ENCODE measurements at regions not wholly inside any gene's neighbourhood (a gene's known extent, or its start where the extent isn't known, plus 50 kb on each side); places are given as distances from the start of the nearest gene placed in this dataset.
"Not testable (repeated sequence)": the region's sequence is repeated elsewhere in the genome, so short reads cannot be mapped to it uniquely, and the experiment has no call there.

- no peak for DNase-seq
Observed at GRCh38 chr7:64469673-64470072, 93.2 kb downstream of the ZNF680 start.

DNA sequence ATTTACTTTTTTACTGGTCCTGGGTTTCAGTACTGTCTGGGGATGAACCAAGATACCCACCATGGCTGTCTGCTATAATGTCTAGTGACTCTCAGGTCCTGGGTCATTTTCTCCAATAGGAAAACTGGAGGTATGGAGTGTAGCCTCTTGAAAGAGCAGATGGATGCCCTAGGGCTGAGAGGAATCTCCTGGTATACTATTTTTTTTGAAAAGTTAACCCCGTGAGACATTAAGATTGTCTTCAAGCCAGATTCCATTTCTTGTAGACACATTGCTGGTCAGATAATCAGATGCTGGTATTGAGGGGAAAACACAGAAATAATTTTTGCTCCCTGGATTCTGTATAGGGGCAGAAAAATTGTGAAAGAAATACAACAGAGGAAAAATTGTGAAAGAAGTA, 97.3 kb downstream of the ZNF680 start:
- DNase-seq = no peak

DNA sequence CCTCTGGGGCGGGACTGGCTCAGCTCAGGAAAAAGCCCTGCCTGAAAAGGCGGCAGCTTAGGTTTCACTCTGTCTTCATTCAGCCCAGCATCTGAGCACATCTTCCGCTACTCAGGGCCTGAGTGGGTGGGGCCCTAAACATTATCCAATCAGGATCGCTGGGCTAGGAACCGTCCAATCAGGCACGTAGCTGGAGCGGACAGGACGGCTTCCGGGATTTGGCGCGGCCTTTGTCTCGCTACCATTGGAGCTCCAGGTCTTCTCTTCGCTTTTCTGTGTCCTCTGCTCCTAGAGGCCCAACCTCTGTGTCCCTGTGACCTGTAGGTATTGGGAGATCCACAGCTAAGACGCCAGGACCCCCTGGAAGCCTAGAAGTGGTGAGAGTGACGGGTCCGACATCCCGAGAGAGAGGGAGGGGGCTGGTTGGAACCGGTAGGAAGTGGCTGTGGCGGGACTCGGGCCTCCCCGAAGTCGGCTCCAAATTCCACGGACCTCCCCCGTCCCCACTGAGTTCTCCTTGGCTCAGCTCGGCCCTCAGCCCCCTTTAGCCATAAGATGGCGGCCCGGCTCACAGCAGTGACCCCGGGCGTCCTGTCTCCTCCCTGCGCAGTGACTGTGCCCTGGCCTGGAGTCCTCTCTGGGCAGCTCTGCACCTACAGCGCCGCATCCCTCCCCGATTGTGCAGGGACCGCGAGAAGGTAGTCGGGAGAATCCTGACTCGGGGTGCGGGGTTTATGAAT, 99.1 kb downstream of the ZNF680 start:
- peak; percentile 57 for DNase-seq

GRCh38 chr7:64459858-64460257, 103.0 kb downstream of the ZNF680 start:
- DNase-seq = not testable (repeated sequence)

DNA sequence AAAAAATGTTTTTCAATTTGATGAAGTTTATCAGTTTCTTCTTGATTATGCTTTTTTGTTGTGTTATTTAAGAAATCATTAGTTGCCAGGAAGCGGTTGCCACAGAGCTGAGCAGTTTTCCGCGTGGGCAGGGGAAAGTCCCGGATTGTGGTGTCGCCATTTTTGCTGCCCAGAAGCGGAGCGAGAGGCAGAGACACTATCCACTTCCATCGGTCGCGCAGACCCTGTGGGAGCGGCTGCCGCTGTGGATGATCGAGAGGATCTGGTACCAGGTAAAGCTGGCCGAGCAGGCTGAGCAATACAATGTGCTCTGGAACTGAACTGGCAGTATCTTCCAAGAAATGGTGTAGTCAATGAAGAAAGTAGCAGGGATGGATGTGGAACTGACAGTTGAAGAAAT, 119.8 kb downstream of the ZNF736 start:
- DNase-seq = no peak

DNA sequence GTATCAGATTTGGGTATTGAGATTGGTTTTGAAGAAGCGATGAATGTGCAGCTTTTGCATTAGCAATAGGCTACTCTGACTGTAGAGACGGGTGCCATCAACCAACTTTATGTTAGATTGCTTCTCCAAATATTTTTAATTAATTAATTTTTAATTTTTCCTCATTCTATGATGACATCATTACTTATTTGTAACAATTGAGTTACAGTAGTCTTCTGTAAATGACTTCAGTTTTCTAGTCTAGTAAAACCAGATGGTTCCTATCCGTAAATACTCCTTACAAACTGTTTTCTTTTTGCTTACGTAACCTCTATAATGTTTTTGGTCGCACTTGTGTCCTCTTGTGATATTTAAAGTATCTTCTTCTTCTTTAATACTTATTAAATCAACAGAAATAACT, 118.1 kb downstream of the ZNF736 start:
- DNase-seq = no peak

DNA sequence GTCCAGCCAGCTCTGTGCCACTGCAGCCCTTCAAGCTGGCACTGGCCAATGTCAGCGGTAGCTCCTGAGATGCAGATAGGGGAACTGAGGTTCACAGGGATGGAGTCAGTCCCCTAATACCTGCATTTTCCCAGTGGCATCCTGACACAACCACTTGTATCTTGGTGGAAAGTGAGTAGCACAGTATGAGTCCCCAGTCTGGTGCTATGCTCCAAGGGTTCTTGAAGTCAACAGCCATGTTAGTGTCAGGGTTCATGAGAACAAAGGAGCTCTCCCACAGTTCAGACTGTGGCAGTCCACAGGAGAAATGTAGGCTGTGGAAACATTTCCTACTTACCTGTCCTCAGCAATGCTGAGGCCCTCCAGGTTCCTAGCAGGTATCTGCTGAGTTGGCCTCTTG, 115.5 kb downstream of the ZNF736 start:
- no peak for DNase-seq

- not testable (repeated sequence) for DNase-seq
Observed at GRCh38 chr7:64425436-64425835, 111.7 kb downstream of the ZNF736 start.

- no peak for DNase-seq
Observed at GRCh38 chr7:64407148-64407547, 93.4 kb downstream of the ZNF736 start.
